A549 (cell line): ENCODE measurements at regions not wholly inside any gene's neighbourhood (a gene's known extent, or its start where the extent isn't known, plus 50 kb on each side); places are given as distances from the start of the nearest gene placed in this dataset.

ENCODE experiments used
- CTCF ChIP-seq: fragments of >200 bp; sonication (Bioruptor Twin); formaldehyde crosslinking; IDR thresholded peaks from 3 replicates; pipeline ENCODE4 v1.5.1; 2016
- MAX ChIP-seq: IDR thresholded peaks from 2 replicates; pipeline ENCODE4 v1.6.1; 2012
- MAZ ChIP-seq: fragments of 150-350 bp; IDR thresholded peaks from 2 replicates; pipeline ENCODE4 v1.6.1; 2014; ENCODE audit warnings: antibody characterized with exemption, low read depth, low read length, borderline replicate concordance

DNA sequence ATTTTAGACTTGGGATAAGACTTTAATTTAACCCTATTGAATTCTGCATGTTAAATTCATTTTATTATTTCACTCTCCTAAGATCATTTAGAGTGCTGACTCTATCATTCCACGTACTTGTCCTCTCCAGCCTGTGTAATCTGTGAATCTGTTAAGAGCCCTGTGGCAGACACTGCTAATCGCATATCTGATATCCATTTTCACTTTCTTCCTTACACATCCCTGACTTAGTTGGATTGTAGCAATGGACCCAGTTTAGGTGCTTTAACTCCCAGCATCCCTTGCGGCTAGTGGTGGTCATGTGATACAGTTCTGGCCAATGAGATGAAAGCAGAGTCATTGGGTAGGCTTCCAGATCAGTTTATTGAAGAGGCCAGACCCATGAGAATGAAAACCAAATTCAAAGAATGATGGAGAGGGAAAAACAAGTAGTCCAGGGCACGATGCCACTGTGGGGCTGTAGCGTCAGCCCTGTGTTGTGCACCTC lies 57.2 kb upstream of the SOX4 start:
- TF ChIP-seq CTCF (no peak), MAX (no peak), MAZ (no peak)
